Stomach smooth muscle (tissue), 2 donors: ENCODE measurements at regions not wholly inside any gene's neighbourhood (a gene's known extent, or its start where the extent isn't known, plus 50 kb on each side); places are given as distances from the start of the nearest gene placed in this dataset.

Experiments used
- H3K27ac ChIP-seq: one replicate; pipeline ENCODE4 v1.7.0; 2013; ENCODE audit warnings: mild to moderate bottlenecking, low read length, inconsistent platforms
- H3K27me3 ChIP-seq, 2 donors: one replicate each; pipeline ENCODE4 v1.7.0; 2013; ENCODE audit warnings: low read length in 2 of 2; ENCODE audit not compliant: insufficient read depth in 2 of 2, control insufficient read depth in 1 of 2
- H3K36me3 ChIP-seq, 2 donors: one replicate each; pipeline ENCODE4 v1.7.0; 2013; ENCODE audit warnings: low read length in 2 of 2; ENCODE audit not compliant: control insufficient read depth in 2 of 2, insufficient read depth in 2 of 2
- H3K4me1 ChIP-seq: one replicate; pipeline ENCODE4 v1.7.0; 2013; ENCODE audit warnings: low read length; ENCODE audit not compliant: control insufficient read depth, insufficient read depth
- H3K4me3 ChIP-seq, 2 donors: one replicate each; pipeline ENCODE4 v1.7.0; 2013; ENCODE audit warnings: low read length in 2 of 2
- H3K9ac ChIP-seq, 2 donors: one replicate each; pipeline ENCODE4 v1.7.0; 2013; ENCODE audit warnings: low read length in 2 of 2, mild to moderate bottlenecking in 1 of 2
- H3K9me3 ChIP-seq, 2 donors: one replicate each; pipeline ENCODE4 v1.7.0; 2013; ENCODE audit warnings: low read length in 2 of 2; ENCODE audit not compliant: control insufficient read depth in 2 of 2
- donor health status: healthy.
- donor health status: Pancreatic carcinoma.

- no peaks in the 10 kb centered on the region for H3K36me3 ChIP-seq
- no peaks in the 10 kb centered on the region for H3K4me1 ChIP-seq
- no peak overlapping the region for H3K27ac ChIP-seq
- no peak overlapping the region for H3K9ac ChIP-seq
- no peaks in the 10 kb centered on the region for H3K9me3 ChIP-seq
- H3K27me3 ChIP-seq, result no peaks in the 10 kb centered on the region
- H3K4me3 ChIP-seq, result no peak overlapping the region
Observed at GRCh38 chr20:19115581-19115980, 96.9 kb upstream of the SLC24A3 start.

- H3K27me3 ChIP-seq, result no peaks in the 10 kb centered on the region
- no peak overlapping the region for H3K27ac ChIP-seq
- H3K4me3 ChIP-seq, result no peak overlapping the region
- no peak overlapping the region for H3K9ac ChIP-seq
- H3K4me1 ChIP-seq, result no peaks in the 10 kb centered on the region
- no peaks in the 10 kb centered on the region for H3K9me3 ChIP-seq
- no peaks in the 10 kb centered on the region for H3K36me3 ChIP-seq
Observed at GRCh38 chr20:19120011-19120410, 92.4 kb upstream of the SLC24A3 start.

- Histone ChIP-seq H3K9ac (no peak overlapping the region), H3K9me3 (no peaks in the 10 kb centered on the region), H3K27me3 (no peaks in the 10 kb centered on the region), H3K4me3 (no peak overlapping the region), H3K36me3 (no peaks in the 10 kb centered on the region), H3K4me1 (no peaks in the 10 kb centered on the region), H3K27ac (no peak overlapping the region)
Observed at GRCh38 chr20:19120569-19120968, 91.9 kb upstream of the SLC24A3 start.

GRCh38 chr20:19121463-19121862, 91.0 kb upstream of the SLC24A3 start:
- H3K27ac ChIP-seq, result no peak overlapping the region
- no peak overlapping the region for H3K9ac ChIP-seq
- no peak overlapping the region for H3K4me3 ChIP-seq
- H3K4me1 ChIP-seq, result no peaks in the 10 kb centered on the region
- H3K27me3 ChIP-seq, result no peaks in the 10 kb centered on the region
- no peaks in the 10 kb centered on the region for H3K9me3 ChIP-seq
- no peaks in the 10 kb centered on the region for H3K36me3 ChIP-seq

GRCh38 chr20:19121916-19122315, 90.5 kb upstream of the SLC24A3 start:
- H3K4me3 ChIP-seq, result no peak overlapping the region
- no peaks in the 10 kb centered on the region for H3K27me3 ChIP-seq
- H3K4me1 ChIP-seq, result no peaks in the 10 kb centered on the region
- no peak overlapping the region for H3K9ac ChIP-seq
- no peak overlapping the region for H3K27ac ChIP-seq
- H3K9me3 ChIP-seq, result no peaks in the 10 kb centered on the region
- no peaks in the 10 kb centered on the region for H3K36me3 ChIP-seq

- no peaks in the 10 kb centered on the region for H3K27me3 ChIP-seq
- no peaks in the 10 kb centered on the region for H3K36me3 ChIP-seq
- no peak overlapping the region for H3K4me3 ChIP-seq
- H3K4me1 ChIP-seq, result no peaks in the 10 kb centered on the region
- no peaks in the 10 kb centered on the region for H3K9me3 ChIP-seq
- no peak overlapping the region for H3K27ac ChIP-seq
- H3K9ac ChIP-seq, result no peak overlapping the region
Observed at GRCh38 chr20:19122395-19122794, 90.0 kb upstream of the SLC24A3 start.

- no peaks in the 10 kb centered on the region for H3K9me3 ChIP-seq
- no peaks in the 10 kb centered on the region for H3K27me3 ChIP-seq
- H3K9ac ChIP-seq, result no peak overlapping the region
Observed at GRCh38 chr20:19125508-19125907, 86.9 kb upstream of the SLC24A3 start.

GRCh38 chr20:19129306-19129705, 83.1 kb upstream of the SLC24A3 start:
- Histone ChIP-seq H3K4me3 (no peak overlapping the region), H3K4me1 (no peaks in the 10 kb centered on the region), H3K9me3 (no peaks in the 10 kb centered on the region), H3K27me3 (no peaks in the 10 kb centered on the region), H3K36me3 (no peaks in the 10 kb centered on the region), H3K9ac (no peak overlapping the region), H3K27ac (no peak overlapping the region)

More at GRCh38 chr20:19125508-19125907, 86.9 kb upstream of the SLC24A3 start:
- no peak overlapping the region for H3K27ac ChIP-seq
- H3K36me3 ChIP-seq, result no peaks in the 10 kb centered on the region
- no peaks in the 10 kb centered on the region for H3K4me1 ChIP-seq
- no peak overlapping the region for H3K4me3 ChIP-seq

- H3K4me1 ChIP-seq, result no peaks in the 10 kb centered on the region
- H3K27me3 ChIP-seq, result no peaks in the 10 kb centered on the region
- H3K9me3 ChIP-seq, result no peaks in the 10 kb centered on the region
- no peak overlapping the region for H3K9ac ChIP-seq
- no peak overlapping the region for H3K27ac ChIP-seq
- H3K4me3 ChIP-seq, result no peak overlapping the region
- H3K36me3 ChIP-seq, result no peaks in the 10 kb centered on the region
Observed at GRCh38 chr20:19129976-19130612, 82.3 kb upstream of the SLC24A3 start.

- Histone ChIP-seq H3K27ac (no peak overlapping the region), H3K4me1 (no peaks in the 10 kb centered on the region), H3K4me3 (no peak overlapping the region), H3K27me3 (no peaks in the 10 kb centered on the region), H3K36me3 (no peaks in the 10 kb centered on the region), H3K9me3 (peaks cover 0 to under 1% of the 10 kb centered on the region in 2 donors), H3K9ac (no peak overlapping the region)
Observed at GRCh38 chr20:19130613-19130984, 81.8 kb upstream of the SLC24A3 start.

- Histone ChIP-seq H3K4me1 (no peaks in the 10 kb centered on the region), H3K9me3 (peaks cover 0 to 6% of the 10 kb centered on the region in 2 donors), H3K4me3 (no peak overlapping the region), H3K27me3 (no peaks in the 10 kb centered on the region), H3K36me3 (no peaks in the 10 kb centered on the region), H3K9ac (no peak overlapping the region), H3K27ac (no peak overlapping the region)
Observed at GRCh38 chr20:19137641-19138040, 74.8 kb upstream of the SLC24A3 start.
